ENCODE measurements at regions not wholly inside any gene's neighbourhood (a gene's known extent, or its start where the extent isn't known, plus 50 kb on each side); places are given as distances from the start of the nearest gene placed in this dataset.

- in situ Hi-C loops (cut with MboI; ENCODE audit: low pct_unique_long_range_greater_than_20kb, low sequenced_read_pairs) = no loop called here
- no peak for DNase-seq
Measured at GRCh38 chr11:109547356-109548027, 125.5 kb downstream of the C11orf87 start.

- in situ Hi-C loops (cut with MboI; ENCODE audit: low pct_unique_long_range_greater_than_20kb, low sequenced_read_pairs) = no loop called here
- DNase-seq = no peak
Measured at GRCh38 chr11:109552376-109552775, 130.4 kb downstream of the C11orf87 start.

GRCh38 chr11:109553284-109553683 is 131.3 kb downstream of the C11orf87 start:
- no peak for DNase-seq
- in situ Hi-C loops (cut with MboI; ENCODE audit: low pct_unique_long_range_greater_than_20kb, low sequenced_read_pairs) = no loop called here

GRCh38 chr11:109554951-109555350 is 133.0 kb downstream of the C11orf87 start:
- no peak for DNase-seq
- in situ Hi-C loops (cut with MboI; ENCODE audit: low pct_unique_long_range_greater_than_20kb, low sequenced_read_pairs) = no loop called here

- DNase-seq = no peak
- in situ Hi-C loops (cut with MboI; ENCODE audit: low pct_unique_long_range_greater_than_20kb, low sequenced_read_pairs) = no loop called here
Measured at GRCh38 chr11:109564241-109564640, 142.3 kb downstream of the C11orf87 start.

GRCh38 chr11:109582470-109582869 is 160.5 kb downstream of the C11orf87 start:
- DNase-seq = no peak
- in situ Hi-C loops (cut with MboI; ENCODE audit: low pct_unique_long_range_greater_than_20kb, low sequenced_read_pairs) = no loop called here

- DNase-seq = no peak
- in situ Hi-C loops (cut with MboI; ENCODE audit: low pct_unique_long_range_greater_than_20kb, low sequenced_read_pairs) = no loop called here
Measured at GRCh38 chr11:109584001-109584972, 162.3 kb downstream of the C11orf87 start.

GRCh38 chr11:109586789-109587188 is 164.8 kb downstream of the C11orf87 start:
- no peak for DNase-seq
- in situ Hi-C loops (cut with MboI; ENCODE audit: low pct_unique_long_range_greater_than_20kb, low sequenced_read_pairs) = no loop called here

- DNase-seq = no peak
- in situ Hi-C loops (cut with MboI; ENCODE audit: low pct_unique_long_range_greater_than_20kb, low sequenced_read_pairs) = no loop called here
Measured at GRCh38 chr11:109590782-109591181, 168.8 kb downstream of the C11orf87 start.

- in situ Hi-C loops (cut with MboI; ENCODE audit: low pct_unique_long_range_greater_than_20kb, low sequenced_read_pairs) = no loop called here
- no peak for DNase-seq
Measured at GRCh38 chr11:109597336-109597735, 175.3 kb downstream of the C11orf87 start.

GRCh38 chr11:109604481-109605400 is 182.8 kb downstream of the C11orf87 start:
- in situ Hi-C loops (cut with MboI; ENCODE audit: low pct_unique_long_range_greater_than_20kb, low sequenced_read_pairs) = no loop called here
- DNase-seq = no peak

GRCh38 chr11:109606256-109606655 is 184.3 kb downstream of the C11orf87 start:
- no peak for DNase-seq
- in situ Hi-C loops (cut with MboI; ENCODE audit: low pct_unique_long_range_greater_than_20kb, low sequenced_read_pairs) = no loop called here

- no peak for DNase-seq
- in situ Hi-C loops (cut with MboI; ENCODE audit: low pct_unique_long_range_greater_than_20kb, low sequenced_read_pairs) = no loop called here
Measured at GRCh38 chr11:109609454-109610185, 187.6 kb downstream of the C11orf87 start.

GRCh38 chr11:109612496-109612895 is 190.5 kb downstream of the C11orf87 start:
- DNase-seq = no peak
- in situ Hi-C loops (cut with MboI; ENCODE audit: low pct_unique_long_range_greater_than_20kb, low sequenced_read_pairs) = no loop called here

GRCh38 chr11:109619498-109619897 is 197.5 kb downstream of the C11orf87 start:
- in situ Hi-C loops (cut with MboI; ENCODE audit: low pct_unique_long_range_greater_than_20kb, low sequenced_read_pairs) = no loop called here
- DNase-seq = no peak

GRCh38 chr11:109629734-109630133 is 207.7 kb downstream of the C11orf87 start:
- in situ Hi-C loops (cut with MboI; ENCODE audit: low pct_unique_long_range_greater_than_20kb, low sequenced_read_pairs) = no loop called here
- no peak for DNase-seq

GRCh38 chr11:109641549-109641948 is 219.6 kb downstream of the C11orf87 start:
- DNase-seq = peak; percentile 20
- in situ Hi-C loops (cut with MboI; ENCODE audit: low pct_unique_long_range_greater_than_20kb, low sequenced_read_pairs) = no loop called here

- in situ Hi-C loops (cut with MboI; ENCODE audit: low pct_unique_long_range_greater_than_20kb, low sequenced_read_pairs) = no loop called here
- DNase-seq = no peak
Measured at GRCh38 chr11:109644152-109644551, 222.2 kb downstream of the C11orf87 start.

- in situ Hi-C loops (cut with MboI; ENCODE audit: low pct_unique_long_range_greater_than_20kb, low sequenced_read_pairs) = no loop called here
- no peak for DNase-seq
Measured at GRCh38 chr11:109648804-109649203, 226.8 kb downstream of the C11orf87 start.
